NCI-H1436 treated with DMSO at 0.1 percent for 48 hours (cell line): ENCODE measurements at regions not wholly inside any gene's neighbourhood (a gene's known extent, or its start where the extent isn't known, plus 50 kb on each side); places are given as distances from the start of the nearest gene placed in this dataset.

Experiments
- DNase-seq: peaks from one replicate; lab custom pipeline; 2025; lab: John Stamatoyannopoulos, UW

- DNase-seq, result no peak
Observed at GRCh38 chr10:128808921-128809440, 658.1 kb upstream of the MGMT start.

- DNase-seq, result no peak
Observed at GRCh38 chr10:128811511-128811910, 655.5 kb upstream of the MGMT start.

GRCh38 chr10:128812000-128812399 lies 655.0 kb upstream of the MGMT start:
- DNase-seq, result no peak

GRCh38 chr10:128813574-128813973 lies 653.5 kb upstream of the MGMT start:
- no peak for DNase-seq

- DNase-seq, result no peak
Observed at GRCh38 chr10:128814024-128814423, 653.0 kb upstream of the MGMT start.

- DNase-seq, result no peak
Observed at GRCh38 chr10:128814782-128815181, 652.3 kb upstream of the MGMT start.

GRCh38 chr10:128816726-128817125 lies 650.3 kb upstream of the MGMT start:
- no peak for DNase-seq

GRCh38 chr10:128817636-128818035 lies 649.4 kb upstream of the MGMT start:
- DNase-seq, result no peak

- no peak for DNase-seq
Observed at GRCh38 chr10:128820663-128821062, 646.4 kb upstream of the MGMT start.

- no peak for DNase-seq
Observed at GRCh38 chr10:128823201-128823600, 643.8 kb upstream of the MGMT start.

- DNase-seq, result no peak
Observed at GRCh38 chr10:128825626-128826025, 641.4 kb upstream of the MGMT start.

- no peak for DNase-seq
Observed at GRCh38 chr10:128833671-128834070, 633.4 kb upstream of the MGMT start.

GRCh38 chr10:128835361-128835760 lies 631.7 kb upstream of the MGMT start:
- no peak for DNase-seq

GRCh38 chr10:128837478-128837877 lies 629.6 kb upstream of the MGMT start:
- no peak for DNase-seq

- no peak for DNase-seq
Observed at GRCh38 chr10:128839134-128839533, 627.9 kb upstream of the MGMT start.

- DNase-seq, result no peak
Observed at GRCh38 chr10:128839701-128840100, 627.3 kb upstream of the MGMT start.

GRCh38 chr10:128843972-128844371 lies 623.1 kb upstream of the MGMT start:
- DNase-seq, result no peak

GRCh38 chr10:128846927-128847326 lies 620.1 kb upstream of the MGMT start:
- no peak for DNase-seq

- DNase-seq, result no peak
Observed at GRCh38 chr10:128848810-128849209, 618.2 kb upstream of the MGMT start.

GRCh38 chr10:128850647-128851046 lies 616.4 kb upstream of the MGMT start:
- no peak for DNase-seq

GRCh38 chr10:128851281-128851680 lies 615.8 kb upstream of the MGMT start:
- no peak for DNase-seq

GRCh38 chr10:128851726-128852125 lies 615.3 kb upstream of the MGMT start:
- no peak for DNase-seq

GRCh38 chr10:128852449-128852848 lies 614.6 kb upstream of the MGMT start:
- DNase-seq, result no peak

GRCh38 chr10:128852902-128853301 lies 614.1 kb upstream of the MGMT start:
- no peak for DNase-seq

GRCh38 chr10:128853537-128853936 lies 613.5 kb upstream of the MGMT start:
- DNase-seq, result no peak
